BE2C (cell line): ENCODE measurements at regions not wholly inside any gene's neighbourhood (a gene's known extent, or its start where the extent isn't known, plus 50 kb on each side); places are given as distances from the start of the nearest gene placed in this dataset.

Experiments
- DNase-seq: peaks from one replicate; pipeline ENCODE4 v3.0.0-alpha.2; 2020
- H3K27me3 ChIP-seq: fragments of 250-450 bp; sonication (Bioruptor Pico); 2 replicates; pipeline ENCODE4 v1.5.1; 2020; ENCODE audit warnings: mild to moderate bottlenecking
- H3K36me3 ChIP-seq: fragments of 250-450 bp; sonication (Bioruptor Pico); 2 replicates; pipeline ENCODE4 v1.5.1; 2020; ENCODE audit warnings: mild to moderate bottlenecking
- H3K4me1 ChIP-seq: fragments of 250-450 bp; sonication (Bioruptor Pico); 2 replicates; pipeline ENCODE4 v1.5.1; 2020
- H3K4me3 ChIP-seq: 2 replicates; pipeline ENCODE4 v1.5.1; 2011; ENCODE audit warnings: low read depth, low read length
- H3K9me3 ChIP-seq: fragments of 250-450 bp; sonication (Bioruptor Pico); 2 replicates; pipeline ENCODE4 v1.5.1; 2020
- TF ChIP-seq, protein P1 (sequence below): IDR thresholded peaks from 2 replicates; pipeline ENCODE4 v1.5.1; 2012; ENCODE audit warnings: mild to moderate bottlenecking, low read depth, low read length

DNA sequence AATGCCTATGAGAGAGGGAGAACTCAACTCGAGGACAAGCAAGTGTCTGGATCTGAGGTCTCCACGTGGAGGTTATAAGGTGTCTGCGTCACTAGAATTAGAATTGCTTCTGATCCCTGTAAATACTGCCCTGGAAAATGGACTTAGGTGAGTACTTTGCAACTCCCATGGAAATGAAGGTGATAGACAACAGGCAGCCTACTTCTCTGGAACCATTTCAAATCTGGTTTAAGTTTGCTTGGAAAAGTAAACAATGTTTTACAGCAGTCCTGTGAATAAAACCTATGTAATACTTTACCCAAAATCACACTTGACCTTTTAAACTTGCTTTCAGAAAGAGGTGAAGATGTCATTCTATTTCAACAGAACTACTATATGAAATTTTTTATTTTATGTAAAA is 70.1 kb upstream of the TENT5A start:
- DNase-seq, result no peak
- no peaks in the 10 kb centered on the region for H3K36me3 ChIP-seq
- TF ChIP-seq, protein P1, sequence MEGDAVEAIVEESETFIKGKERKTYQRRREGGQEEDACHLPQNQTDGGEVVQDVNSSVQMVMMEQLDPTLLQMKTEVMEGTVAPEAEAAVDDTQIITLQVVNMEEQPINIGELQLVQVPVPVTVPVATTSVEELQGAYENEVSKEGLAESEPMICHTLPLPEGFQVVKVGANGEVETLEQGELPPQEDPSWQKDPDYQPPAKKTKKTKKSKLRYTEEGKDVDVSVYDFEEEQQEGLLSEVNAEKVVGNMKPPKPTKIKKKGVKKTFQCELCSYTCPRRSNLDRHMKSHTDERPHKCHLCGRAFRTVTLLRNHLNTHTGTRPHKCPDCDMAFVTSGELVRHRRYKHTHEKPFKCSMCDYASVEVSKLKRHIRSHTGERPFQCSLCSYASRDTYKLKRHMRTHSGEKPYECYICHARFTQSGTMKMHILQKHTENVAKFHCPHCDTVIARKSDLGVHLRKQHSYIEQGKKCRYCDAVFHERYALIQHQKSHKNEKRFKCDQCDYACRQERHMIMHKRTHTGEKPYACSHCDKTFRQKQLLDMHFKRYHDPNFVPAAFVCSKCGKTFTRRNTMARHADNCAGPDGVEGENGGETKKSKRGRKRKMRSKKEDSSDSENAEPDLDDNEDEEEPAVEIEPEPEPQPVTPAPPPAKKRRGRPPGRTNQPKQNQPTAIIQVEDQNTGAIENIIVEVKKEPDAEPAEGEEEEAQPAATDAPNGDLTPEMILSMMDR, result no peak
- no peaks in the 10 kb centered on the region for H3K9me3 ChIP-seq
- H3K4me3 ChIP-seq, result no peak overlapping the region
- H3K4me1 ChIP-seq, result no peaks in the 10 kb centered on the region
- H3K27me3 ChIP-seq, result no peaks in the 10 kb centered on the region

DNA sequence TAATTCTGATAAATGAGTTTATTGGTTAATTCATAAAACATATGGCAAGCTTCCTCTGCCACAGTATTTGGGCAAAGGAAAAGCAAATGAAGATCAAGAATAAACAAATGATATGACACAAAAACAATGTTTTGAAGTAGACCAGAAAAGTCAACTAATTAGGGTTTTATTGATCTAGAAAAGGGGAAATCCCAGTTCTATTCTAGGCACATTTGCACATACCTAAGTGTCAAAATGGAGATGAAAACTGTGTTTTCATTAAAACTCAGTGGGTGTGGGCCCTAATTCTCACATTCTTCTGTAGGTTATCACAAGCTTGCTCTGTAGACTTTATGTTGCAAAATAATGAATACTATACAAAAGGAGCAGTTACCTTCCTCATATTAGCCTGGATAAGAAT is 69.0 kb upstream of the TENT5A start:
- Histone ChIP-seq H3K27me3 (no peaks in the 10 kb centered on the region), H3K4me3 (no peak overlapping the region), H3K9me3 (no peaks in the 10 kb centered on the region), H3K36me3 (no peaks in the 10 kb centered on the region), H3K4me1 (no peaks in the 10 kb centered on the region)
- TF ChIP-seq, protein P1, result no peak
- no peak for DNase-seq

DNA sequence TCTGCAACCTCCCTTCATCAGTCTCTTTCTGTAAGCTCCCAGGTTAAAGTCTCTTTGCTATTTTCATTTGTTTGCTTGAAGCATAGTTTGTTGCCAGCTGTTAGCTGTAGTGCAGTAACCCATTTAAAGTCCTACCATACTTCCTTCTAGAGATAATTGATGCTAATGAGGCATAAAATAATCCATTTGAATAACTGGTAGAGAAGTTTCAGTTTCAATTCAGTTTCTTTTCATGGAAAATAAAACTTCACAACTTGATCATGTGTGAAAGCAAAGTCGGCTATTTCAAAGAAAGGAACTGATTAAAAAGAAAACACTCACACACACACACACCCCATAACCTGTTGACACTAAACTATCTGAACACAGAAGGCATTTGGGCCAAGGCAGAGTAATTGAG is 68.5 kb upstream of the TENT5A start:
- Histone ChIP-seq H3K9me3 (no peaks in the 10 kb centered on the region), H3K4me1 (no peaks in the 10 kb centered on the region), H3K27me3 (no peaks in the 10 kb centered on the region), H3K4me3 (no peak overlapping the region), H3K36me3 (no peaks in the 10 kb centered on the region)
- DNase-seq, result no peak
- TF ChIP-seq, protein P1, result no peak

DNA sequence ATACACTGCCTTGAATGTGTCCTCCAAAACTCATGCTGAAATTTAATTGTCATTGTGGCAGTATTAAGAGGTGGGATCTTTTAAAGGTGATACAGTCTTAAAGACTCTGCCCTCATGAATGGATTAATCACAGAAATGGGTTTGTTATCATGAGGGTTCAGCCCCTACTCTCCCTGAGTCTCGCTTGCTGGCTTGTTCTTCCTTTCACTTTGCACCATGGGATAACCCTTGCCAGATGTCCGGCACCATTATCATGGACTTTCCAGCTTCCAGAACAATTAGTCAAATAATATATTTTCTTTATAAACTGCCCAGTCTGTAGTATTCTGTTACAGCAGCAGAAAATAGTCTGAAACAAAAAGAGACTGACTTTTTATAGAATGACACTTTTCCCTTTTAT is 67.9 kb upstream of the TENT5A start:
- no peaks in the 10 kb centered on the region for H3K36me3 ChIP-seq
- no peaks in the 10 kb centered on the region for H3K4me1 ChIP-seq
- TF ChIP-seq, protein P1, result no peak
- no peaks in the 10 kb centered on the region for H3K27me3 ChIP-seq
- H3K4me3 ChIP-seq, result no peak overlapping the region
- DNase-seq, result no peak
- H3K9me3 ChIP-seq, result no peaks in the 10 kb centered on the region

- Histone ChIP-seq H3K36me3 (no peaks in the 10 kb centered on the region), H3K27me3 (no peaks in the 10 kb centered on the region), H3K4me3 (no peak overlapping the region), H3K4me1 (no peaks in the 10 kb centered on the region), H3K9me3 (no peaks in the 10 kb centered on the region)
- no peak for DNase-seq
- TF ChIP-seq, protein P1, result no peak
These were observed 67.3 kb upstream of the TENT5A start for GRCh38 chr6:81819767-81820166.

- TF ChIP-seq, protein P1, result no peak
- Histone ChIP-seq H3K4me1 (no peaks in the 10 kb centered on the region), H3K4me3 (no peak overlapping the region), H3K36me3 (no peaks in the 10 kb centered on the region), H3K27me3 (no peaks in the 10 kb centered on the region), H3K9me3 (no peaks in the 10 kb centered on the region)
- no peak for DNase-seq
These were observed 66.5 kb upstream of the TENT5A start for GRCh38 chr6:81818901-81819361.
